Activated CD4-positive, alpha-beta T cell treated with anti-CD3 and anti-CD28 coated beads, Interleukin-2, amount 10 ng/mL, durations not matched to agents 7 days and 5 days (primary cell): ENCODE measurements at regions not wholly inside any gene's neighbourhood (a gene's known extent, or its start where the extent isn't known, plus 50 kb on each side); places are given as distances from the start of the nearest gene placed in this dataset.

Experiments used
- CTCF ChIA-PET: fragments of 350-600 bp; sonication (Branson Sonifier 250); formaldehyde crosslinking; loops from one replicate; lab custom pipeline; 2021; ENCODE audit warnings: antibody characterized with exemption; lab: Charles Lee
- POLR2A ChIA-PET: fragments of 350-600 bp; sonication (Branson Sonifier 250); formaldehyde crosslinking; loops from one replicate; lab custom pipeline; 2021; ENCODE audit warnings: antibody characterized with exemption; lab: Charles Lee
- DNase-seq: peaks from one replicate; pipeline ENCODE4 v3.0.0-alpha.2; 2020
- H3K27ac Mint-ChIP-seq: one replicate; pipeline ENCODE4 v1.8.0; 2021; ENCODE audit warnings: mild to moderate bottlenecking, moderate library complexity, mixed read lengths
- H3K27me3 Mint-ChIP-seq: one replicate; pipeline ENCODE4 v1.8.0; 2021; ENCODE audit warnings: mixed read lengths
- H3K36me3 Mint-ChIP-seq: one replicate; pipeline ENCODE4 v1.8.0; 2021; ENCODE audit warnings: low read depth, mixed read lengths
- H3K4me1 Mint-ChIP-seq: one replicate; pipeline ENCODE4 v1.8.0; 2021; ENCODE audit warnings: mixed read lengths
- H3K4me3 Mint-ChIP-seq: one replicate; pipeline ENCODE4 v1.8.0; 2021; ENCODE audit warnings: mild to moderate bottlenecking, moderate library complexity, mixed read lengths
- H3K9me3 Mint-ChIP-seq: one replicate; pipeline ENCODE4 v1.8.0; 2021; ENCODE audit warnings: mixed read lengths

DNA sequence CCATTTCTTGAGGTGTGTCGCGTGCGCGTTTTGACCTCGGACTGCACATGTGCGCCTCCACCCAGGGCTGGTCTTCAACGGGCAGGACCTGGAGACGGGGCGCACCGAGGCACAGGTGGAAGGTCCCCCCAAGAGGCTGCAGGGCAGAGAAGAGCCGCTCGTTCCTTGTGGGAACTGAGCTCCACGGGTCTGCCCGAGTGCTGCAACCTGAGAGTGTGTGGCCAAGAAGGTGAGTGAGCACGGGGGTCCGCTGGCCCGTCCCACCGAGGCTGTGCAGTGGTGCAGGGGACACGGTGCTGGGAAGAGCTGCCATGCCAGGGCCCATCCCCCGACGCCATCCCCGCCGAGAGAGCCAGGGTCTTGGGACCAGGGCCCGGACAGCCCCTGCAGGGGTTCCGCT lies 268.3 kb downstream of the GALR1 start:
- Mint-ChIP-seq H3K27me3 (no peaks in the 10 kb centered on the region), H3K4me3 (no peak overlapping the region), H3K9me3 (no peaks in the 10 kb centered on the region), H3K4me1 (no peaks in the 10 kb centered on the region), H3K36me3 (no peaks in the 10 kb centered on the region), H3K27ac (no peak overlapping the region)
- ChIA-PET CTCF (no interaction called here), POLR2A (no interaction called here)
- no peak for DNase-seq

DNA sequence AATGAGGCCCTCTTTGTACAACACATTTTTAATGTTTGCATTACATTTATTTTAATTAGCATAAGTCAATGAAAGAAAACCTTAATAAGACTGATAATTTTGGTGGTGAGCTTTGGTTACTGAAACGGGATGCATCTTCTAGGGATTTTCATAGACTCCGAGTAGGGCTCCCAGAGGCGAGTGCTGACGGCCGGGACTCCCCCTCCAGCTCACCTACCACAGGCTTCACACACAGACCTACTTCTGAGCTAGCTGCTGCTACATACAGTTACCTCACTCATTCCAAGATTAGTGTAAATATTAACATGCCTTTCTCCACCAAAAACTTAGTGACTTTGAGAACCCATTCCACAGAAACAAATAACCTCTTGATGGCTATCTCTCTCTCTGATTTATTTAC lies 271.1 kb downstream of the GALR1 start:
- DNase-seq, result no peak
- Mint-ChIP-seq H3K4me3 (no peak overlapping the region), H3K9me3 (no peaks in the 10 kb centered on the region), H3K4me1 (no peaks in the 10 kb centered on the region), H3K27ac (no peak overlapping the region), H3K36me3 (no peaks in the 10 kb centered on the region), H3K27me3 (no peaks in the 10 kb centered on the region)
- POLR2A ChIA-PET, result no interaction called here
- CTCF ChIA-PET, result no interaction called here

DNA sequence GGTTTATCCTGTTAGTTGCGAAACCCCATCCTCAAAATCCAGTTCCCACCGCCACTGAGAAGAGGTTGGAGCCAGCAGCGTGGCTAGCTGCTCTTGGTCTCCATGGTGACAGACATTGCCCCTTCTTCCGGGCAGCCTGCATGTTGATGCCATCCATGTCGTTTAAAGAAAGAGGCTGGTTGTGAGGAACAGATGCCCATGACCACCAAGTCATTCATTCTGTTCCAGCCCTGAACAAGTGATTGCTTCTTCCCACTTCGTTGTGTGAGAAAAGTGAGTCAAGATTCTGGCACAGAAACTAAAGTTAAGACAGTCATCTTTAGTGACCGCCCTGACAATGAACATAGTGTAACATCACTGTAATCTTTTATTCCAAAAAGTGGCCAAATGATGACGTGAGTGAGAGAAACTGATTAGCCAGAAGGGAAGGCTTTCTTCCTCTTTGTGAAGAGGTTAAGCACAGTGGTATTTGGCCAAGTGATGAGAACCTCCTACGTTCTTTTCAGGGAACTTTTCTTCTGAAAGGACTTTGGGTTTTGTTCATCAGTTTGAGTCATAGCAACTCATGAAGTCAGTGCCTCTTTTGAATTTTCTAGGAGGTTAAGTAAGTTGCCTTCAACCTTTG lies 272.5 kb downstream of the GALR1 start:
- H3K9me3 Mint-ChIP-seq, result peaks cover 10% of the 10 kb centered on the region

DNA sequence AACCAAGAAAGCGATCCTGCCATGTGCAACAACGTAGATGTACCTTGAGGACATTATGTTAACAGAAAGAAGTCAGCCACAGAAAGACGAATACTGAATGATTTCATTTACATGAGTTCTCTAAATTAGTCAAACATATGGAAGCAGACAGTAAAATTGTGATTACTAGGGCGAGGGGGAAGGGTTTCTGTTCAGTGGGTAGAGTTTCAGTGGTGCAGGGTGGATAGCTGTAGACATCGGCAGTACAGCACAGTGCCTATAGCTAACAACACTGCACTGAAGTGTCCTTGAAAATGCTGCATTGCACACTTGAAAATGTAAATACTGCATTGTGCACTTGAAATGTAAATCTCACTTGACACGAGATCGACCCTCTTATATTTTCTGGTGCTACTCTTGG lies 275.3 kb downstream of the GALR1 start:
- no peaks in the 10 kb centered on the region for H3K4me1 Mint-ChIP-seq
- peaks cover 16% of the 10 kb centered on the region for H3K9me3 Mint-ChIP-seq
- no peak overlapping the region for H3K4me3 Mint-ChIP-seq
- CTCF ChIA-PET, result no interaction called here
- no peak for DNase-seq
- no peaks in the 10 kb centered on the region for H3K27me3 Mint-ChIP-seq
- POLR2A ChIA-PET, result no interaction called here
- H3K36me3 Mint-ChIP-seq, result no peaks in the 10 kb centered on the region
- no peak overlapping the region for H3K27ac Mint-ChIP-seq

More for the DNA sequence above, 272.5 kb downstream of the GALR1 start:
- Mint-ChIP-seq H3K36me3 (no peaks in the 10 kb centered on the region), H3K4me1 (no peaks in the 10 kb centered on the region), H3K27me3 (no peaks in the 10 kb centered on the region), H3K4me3 (no peak overlapping the region), H3K27ac (no peak overlapping the region)
- ChIA-PET POLR2A (no interaction called here), CTCF (no interaction called here)
- DNase-seq, result no peak

DNA sequence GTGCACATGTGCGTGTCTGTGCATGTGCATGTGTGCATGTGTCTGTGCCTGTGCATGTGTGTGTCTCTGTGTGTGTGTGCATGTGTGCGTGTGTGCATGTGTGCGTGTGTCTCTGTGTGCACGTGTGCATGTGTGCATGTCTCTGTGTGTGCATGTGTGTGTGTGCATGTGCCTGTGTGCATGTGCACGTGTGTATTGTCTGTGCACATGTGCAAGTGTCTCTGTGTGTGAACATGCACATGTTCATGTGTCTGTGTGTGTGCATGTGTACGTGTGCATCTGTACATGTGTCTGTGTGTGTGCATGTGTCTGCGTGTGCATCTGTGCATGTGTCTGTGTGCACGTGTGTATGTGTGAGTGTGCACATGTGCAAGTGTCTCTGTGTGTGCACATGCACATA lies 277.3 kb downstream of the GALR1 start:
- CTCF ChIA-PET, result no interaction called here
- Mint-ChIP-seq H3K27me3 (no peaks in the 10 kb centered on the region), H3K27ac (no peak overlapping the region), H3K4me3 (no peak overlapping the region), H3K36me3 (no peaks in the 10 kb centered on the region), H3K4me1 (no peaks in the 10 kb centered on the region), H3K9me3 (peaks cover 16% of the 10 kb centered on the region)
- DNase-seq, result no peak
- POLR2A ChIA-PET, result no interaction called here

DNA sequence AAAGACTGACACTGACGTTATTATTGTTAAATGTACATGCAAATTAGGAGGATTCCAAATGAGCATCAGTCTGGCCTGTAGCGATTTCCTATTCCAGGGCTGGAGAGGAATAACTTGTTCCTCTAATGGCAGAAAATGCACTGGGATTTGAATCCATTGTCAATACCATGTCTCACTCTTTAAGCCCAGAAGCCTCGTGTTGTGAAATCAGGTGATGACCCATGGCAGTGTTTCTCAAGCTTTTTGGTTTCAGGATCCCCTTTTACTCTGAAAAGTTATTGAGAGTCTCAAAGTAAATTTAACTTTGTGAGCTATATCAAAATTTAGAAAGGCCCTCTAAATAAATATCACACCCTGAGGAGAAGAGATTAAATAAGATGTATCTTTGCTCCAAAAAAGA lies 279.2 kb downstream of the GALR1 start:
- Mint-ChIP-seq H3K27me3 (no peaks in the 10 kb centered on the region), H3K36me3 (no peaks in the 10 kb centered on the region), H3K4me1 (no peaks in the 10 kb centered on the region), H3K9me3 (peaks cover 16% of the 10 kb centered on the region), H3K4me3 (no peak overlapping the region), H3K27ac (no peak overlapping the region)
- ChIA-PET POLR2A (no interaction called here), CTCF (no interaction called here)
- DNase-seq, result no peak

DNA sequence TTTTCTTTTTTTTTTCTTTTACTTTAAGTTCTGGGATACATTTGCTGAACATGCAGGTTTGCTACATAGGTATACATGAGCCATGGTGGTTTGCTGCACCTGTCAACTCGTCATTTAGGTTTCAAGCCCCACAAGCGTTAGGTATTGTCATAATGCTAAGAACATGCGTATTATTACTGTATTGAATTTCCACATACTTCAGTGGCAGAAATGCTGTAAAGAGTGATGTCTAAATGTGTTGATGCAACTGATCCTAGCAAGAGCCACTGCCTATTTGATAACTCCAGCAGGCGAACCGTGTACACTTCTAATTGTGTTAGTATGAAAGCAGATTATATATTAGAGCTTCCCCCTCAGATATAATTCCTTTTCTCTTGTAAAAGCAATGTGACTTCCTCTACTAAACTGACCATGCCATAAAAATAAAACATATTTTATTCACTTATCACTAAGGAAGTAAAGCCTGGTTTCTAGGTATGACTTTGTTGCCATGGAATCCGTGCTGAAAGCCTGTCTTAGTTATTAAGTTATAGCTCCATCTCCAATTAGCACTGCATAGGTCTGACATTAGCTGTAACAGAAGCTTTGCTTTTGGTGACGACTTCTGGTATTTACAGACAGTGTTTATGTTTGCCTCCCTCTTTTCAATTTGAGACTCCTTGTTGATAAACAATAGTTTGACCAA lies 280.0 kb downstream of the GALR1 start:
- Mint-ChIP-seq H3K9me3 (peaks cover 16% of the 10 kb centered on the region), H3K36me3 (no peaks in the 10 kb centered on the region), H3K4me3 (no peak overlapping the region), H3K27me3 (no peaks in the 10 kb centered on the region), H3K4me1 (no peaks in the 10 kb centered on the region), H3K27ac (no peak overlapping the region)
- no peak for DNase-seq
- ChIA-PET CTCF (no interaction called here), POLR2A (no interaction called here)

DNA sequence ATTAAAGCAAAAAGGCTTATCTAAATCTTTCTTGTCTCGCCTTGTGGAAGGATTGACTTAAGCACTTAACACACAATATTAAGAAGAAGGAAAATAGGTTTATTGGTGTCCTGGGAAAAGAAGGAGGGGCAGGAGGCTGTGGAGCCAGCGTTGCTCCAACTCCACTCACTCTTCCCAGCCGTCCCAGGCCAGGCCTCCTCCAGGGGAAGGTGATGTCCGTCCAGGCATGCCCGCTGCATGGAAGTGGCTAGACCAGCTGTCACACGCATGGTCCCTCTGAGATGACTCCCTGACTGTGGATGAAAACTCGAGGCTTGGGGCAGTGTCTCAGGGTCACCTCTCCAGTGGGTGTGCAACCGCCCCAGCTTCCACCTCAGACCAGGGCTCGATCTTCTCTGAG lies 281.1 kb downstream of the GALR1 start:
- ChIA-PET POLR2A (no interaction called here), CTCF (no interaction called here)
- Mint-ChIP-seq H3K27ac (no peak overlapping the region), H3K36me3 (no peaks in the 10 kb centered on the region), H3K27me3 (no peaks in the 10 kb centered on the region), H3K4me1 (no peaks in the 10 kb centered on the region), H3K4me3 (no peak overlapping the region), H3K9me3 (peaks cover 16% of the 10 kb centered on the region)
- no peak for DNase-seq

DNA sequence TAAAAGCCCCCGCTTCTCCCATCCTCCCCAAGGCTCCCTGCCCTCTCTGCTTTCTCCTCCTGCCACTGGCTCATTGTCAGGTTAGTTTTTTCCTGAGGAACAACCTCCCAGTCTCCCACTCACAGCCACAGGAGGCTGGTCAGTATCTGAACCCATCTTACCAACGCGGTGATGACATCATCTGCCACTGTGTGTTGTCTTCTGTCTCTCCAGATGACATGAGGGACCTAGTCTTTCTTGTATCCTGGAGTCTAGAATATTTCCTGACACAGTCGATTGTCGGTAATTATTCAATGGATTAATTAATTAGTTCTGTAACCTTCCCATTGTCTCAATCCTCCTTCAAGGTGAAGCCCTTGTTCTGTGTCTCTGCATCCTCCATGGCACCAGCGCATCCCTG lies 290.2 kb downstream of the GALR1 start:
- Mint-ChIP-seq H3K4me3 (no peak overlapping the region), H3K27me3 (no peaks in the 10 kb centered on the region), H3K9me3 (peaks cover 4% of the 10 kb centered on the region), H3K36me3 (no peaks in the 10 kb centered on the region), H3K4me1 (no peaks in the 10 kb centered on the region), H3K27ac (no peak overlapping the region)
- ChIA-PET CTCF (no interaction called here), POLR2A (no interaction called here)
- DNase-seq, result no peak

DNA sequence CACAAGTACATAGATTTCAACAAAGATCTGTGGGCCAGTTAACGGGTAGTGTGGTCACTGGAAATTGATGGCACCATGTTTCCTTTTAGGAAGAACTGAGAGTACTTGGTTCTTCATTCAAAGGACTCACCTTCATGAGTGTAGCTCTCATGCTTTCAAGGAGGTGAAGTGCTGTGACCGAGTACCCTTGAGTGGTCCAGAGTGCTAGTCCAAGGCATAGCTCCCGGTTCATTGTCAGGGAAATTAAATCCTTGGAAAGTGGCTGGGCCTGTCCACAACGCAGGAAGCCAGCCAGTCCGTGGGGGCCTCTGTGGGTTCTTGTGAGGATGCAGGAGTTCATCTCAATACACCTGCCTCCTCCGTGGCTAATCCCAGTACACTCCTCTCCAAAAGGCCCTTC lies 295.1 kb downstream of the GALR1 start:
- Mint-ChIP-seq H3K27me3 (no peaks in the 10 kb centered on the region), H3K36me3 (no peaks in the 10 kb centered on the region), H3K4me1 (no peaks in the 10 kb centered on the region), H3K9me3 (no peaks in the 10 kb centered on the region), H3K4me3 (no peak overlapping the region), H3K27ac (no peak overlapping the region)
- POLR2A ChIA-PET, result no interaction called here
- DNase-seq, result no peak
- CTCF ChIA-PET, result no interaction called here

DNA sequence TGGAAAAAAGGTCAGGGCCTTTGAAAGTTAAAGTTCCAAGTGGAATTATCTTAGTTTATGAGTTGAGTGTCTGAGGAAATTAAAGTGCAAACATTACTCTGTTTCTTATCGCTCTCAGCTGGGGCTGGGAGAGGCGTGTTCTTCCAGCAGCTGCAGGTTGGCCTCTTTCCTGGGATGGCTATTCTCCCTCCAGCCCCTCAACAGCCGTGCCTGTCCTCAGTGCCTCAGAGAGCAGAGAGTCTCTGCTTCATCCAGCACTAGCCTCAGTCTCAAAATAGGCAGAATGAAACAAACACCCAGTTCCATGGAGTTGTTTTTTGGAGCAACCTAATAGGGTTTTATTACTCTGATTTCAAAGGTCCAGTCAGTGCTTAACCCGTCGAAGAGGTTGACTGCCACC lies 298.1 kb downstream of the GALR1 start:
- Mint-ChIP-seq H3K4me1 (no peaks in the 10 kb centered on the region), H3K4me3 (no peak overlapping the region), H3K27ac (no peak overlapping the region), H3K36me3 (no peaks in the 10 kb centered on the region), H3K9me3 (no peaks in the 10 kb centered on the region), H3K27me3 (no peaks in the 10 kb centered on the region)
- CTCF ChIA-PET, result no interaction called here
- DNase-seq, result no peak
- POLR2A ChIA-PET, result interaction anchor here (0.6 kb wide), 1 partner anchor 9 kb away, joined by 3 read pairs; no protein-coding TSS in a partner anchor

DNA sequence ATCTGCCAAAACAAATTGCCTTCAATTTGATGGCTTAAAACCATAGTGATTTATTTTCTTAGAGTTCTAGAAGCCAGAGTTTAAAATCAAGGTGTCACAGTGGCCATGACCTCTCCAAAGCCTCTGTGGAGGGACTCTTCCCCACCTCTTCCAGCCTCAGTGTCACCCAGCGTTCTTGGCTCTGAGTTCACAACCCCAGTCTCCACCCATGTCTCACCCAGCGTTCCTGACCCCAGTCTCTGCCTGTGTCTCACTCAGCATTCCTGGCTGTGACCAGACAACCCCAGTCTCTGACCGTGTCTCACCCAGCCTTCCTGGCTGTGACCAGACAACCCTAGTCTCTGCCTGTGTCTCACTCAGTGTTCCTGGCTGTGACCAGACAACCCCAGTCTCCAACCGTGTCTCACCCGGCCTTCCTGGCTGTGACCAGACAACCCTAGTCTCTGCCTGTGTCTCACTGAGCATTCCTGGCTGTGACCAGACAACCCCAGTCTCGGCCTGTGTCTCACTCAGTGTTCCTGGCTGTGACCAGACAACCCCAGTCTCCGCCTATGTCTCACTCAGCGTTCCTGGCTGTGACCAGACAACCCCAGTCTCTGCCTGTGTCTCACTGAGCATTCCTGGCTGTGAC lies 299.3 kb downstream of the GALR1 start:
- no peaks in the 10 kb centered on the region for H3K4me1 Mint-ChIP-seq
- H3K4me3 Mint-ChIP-seq, result no peak overlapping the region
- ChIA-PET CTCF (no interaction called here), POLR2A (no interaction called here)
- H3K27ac Mint-ChIP-seq, result no peak overlapping the region
- H3K9me3 Mint-ChIP-seq, result no peaks in the 10 kb centered on the region
- no peaks in the 10 kb centered on the region for H3K36me3 Mint-ChIP-seq
- no peak for DNase-seq
- no peaks in the 10 kb centered on the region for H3K27me3 Mint-ChIP-seq

DNA sequence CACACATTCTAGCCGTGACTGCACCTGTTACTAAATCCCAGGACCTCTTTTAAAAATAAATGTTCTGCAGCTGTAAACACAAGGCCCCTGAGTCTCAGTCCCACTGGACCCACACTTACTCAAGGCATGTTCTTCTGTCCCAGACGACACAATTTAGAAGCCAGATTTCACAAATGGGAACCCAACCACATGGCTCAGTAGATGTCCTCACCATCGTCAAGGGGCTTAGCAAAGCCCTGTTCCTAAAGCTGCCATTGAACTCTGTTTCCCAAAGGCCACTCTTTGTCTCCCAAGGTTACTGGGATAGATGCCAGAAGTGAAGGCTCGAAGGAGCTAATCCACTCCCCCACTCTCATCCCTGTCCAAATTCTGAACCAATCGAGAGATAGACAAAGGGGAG lies 301.0 kb downstream of the GALR1 start:
- H3K9me3 Mint-ChIP-seq, result no peaks in the 10 kb centered on the region
- POLR2A ChIA-PET, result no interaction called here
- DNase-seq, result no peak

More for the DNA sequence above, 301.0 kb downstream of the GALR1 start:
- Mint-ChIP-seq H3K4me3 (no peak overlapping the region), H3K36me3 (no peaks in the 10 kb centered on the region), H3K27me3 (no peaks in the 10 kb centered on the region), H3K4me1 (no peaks in the 10 kb centered on the region), H3K27ac (no peak overlapping the region)
- CTCF ChIA-PET, result no interaction called here
